HG03442 (cell line): ENCODE measurements at regions not wholly inside any gene's neighbourhood (a gene's known extent, or its start where the extent isn't known, plus 50 kb on each side); places are given as distances from the start of the nearest gene placed in this dataset.
"Not testable (repeated sequence)": the region's sequence is repeated elsewhere in the genome, so short reads cannot be mapped to it uniquely, and the experiment has no call there.

ENCODE experiments used
- ATAC-seq: cut with Tn5 transposase; IDR thresholded peaks from one replicate; pipeline ENCODE4 v1.9.1; 2021; ENCODE audit warnings: mild to moderate bottlenecking, moderate library complexity; ENCODE audit not compliant: unreplicated experiment

- no peak for ATAC-seq
Measured at GRCh38 chr7:68200051-68200670, 1203.5 kb downstream of the TYW1 start.

DNA sequence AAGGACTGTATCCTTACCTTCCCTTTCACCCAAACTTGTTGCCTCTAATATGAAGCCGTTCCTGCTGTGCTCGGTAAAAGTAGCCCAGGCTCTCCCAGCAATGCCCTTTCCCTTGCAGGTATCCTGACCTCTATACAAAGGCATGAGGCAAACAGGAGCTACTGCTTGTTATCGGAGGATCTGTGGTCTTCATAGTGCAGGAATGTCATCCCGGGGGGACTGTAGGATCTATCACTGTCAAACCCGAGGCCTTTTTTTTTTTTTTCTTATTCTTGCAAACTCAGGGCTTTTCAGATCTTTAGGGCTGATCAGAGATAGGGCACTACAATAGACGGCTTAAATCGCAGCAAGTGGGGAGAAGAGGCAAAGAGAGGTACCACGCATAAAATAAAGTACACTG, 1206.6 kb downstream of the TYW1 start:
- no peak for ATAC-seq

DNA sequence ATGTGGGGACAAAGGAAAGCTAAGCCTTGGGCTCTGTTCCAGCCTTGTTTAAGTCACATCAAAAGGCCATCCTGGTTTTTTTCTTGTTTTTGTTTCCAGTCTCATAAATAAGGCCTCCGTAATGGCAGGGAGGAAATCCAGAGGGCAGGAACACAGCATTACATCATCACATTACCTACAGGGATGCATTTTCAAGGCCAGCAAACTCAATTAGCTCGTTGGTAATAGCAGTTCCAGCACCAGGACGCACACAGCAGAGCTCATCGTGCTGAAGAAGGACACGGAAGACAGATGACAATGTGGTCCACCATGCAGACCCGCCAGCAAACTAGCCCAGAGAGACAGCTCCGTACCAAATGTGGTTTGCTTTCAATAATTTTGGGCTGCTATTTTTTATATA, 1209.2 kb downstream of the TYW1 start:
- no peak for ATAC-seq

- no peak for ATAC-seq
Measured at GRCh38 chr7:68206946-68207485, 1210.4 kb downstream of the TYW1 start.

DNA sequence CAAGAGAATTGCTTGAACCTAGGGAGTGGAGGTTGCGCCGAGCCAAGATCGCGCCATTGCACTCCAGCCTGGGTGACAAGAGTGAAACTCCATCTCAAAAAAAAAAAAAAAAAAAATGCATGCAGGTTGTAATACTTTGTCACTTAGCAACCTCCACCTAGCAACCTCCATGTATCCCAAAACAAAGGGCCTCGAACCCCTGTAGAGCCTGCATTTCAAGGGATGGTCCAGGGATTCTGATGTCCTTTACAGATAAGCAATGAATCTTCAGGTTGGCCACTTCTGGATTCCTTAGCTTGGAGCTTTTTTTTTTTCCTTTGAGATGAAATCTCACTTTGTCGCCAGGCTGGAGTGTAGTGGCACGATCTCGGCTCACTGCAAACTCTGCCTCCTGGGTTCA, 1211.0 kb downstream of the TYW1 start:
- ATAC-seq, result no peak

- no peak for ATAC-seq
Measured at GRCh38 chr7:68209486-68209885, 1212.9 kb downstream of the TYW1 start.

DNA sequence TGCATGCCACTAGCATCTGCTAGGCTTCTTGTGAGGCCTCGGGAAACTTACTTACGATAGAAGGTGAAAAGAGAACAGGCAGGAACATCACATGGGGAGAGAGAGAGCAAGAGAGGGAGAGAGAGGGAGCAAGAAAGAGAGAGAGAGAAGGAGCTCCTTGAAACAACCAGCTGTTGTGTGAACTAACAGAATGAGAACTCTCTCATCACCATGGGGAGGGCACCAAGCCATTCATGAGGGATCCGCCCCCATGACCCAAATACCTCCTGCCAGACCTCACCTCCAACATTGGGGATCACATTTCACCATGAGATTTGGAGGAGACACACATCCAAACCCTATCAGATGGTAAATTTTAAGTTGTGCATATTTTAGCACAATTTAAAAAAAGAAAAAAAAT, 1217.2 kb downstream of the TYW1 start:
- no peak for ATAC-seq

- ATAC-seq, result no peak
Measured at GRCh38 chr7:68216051-68216450, 1219.4 kb downstream of the TYW1 start.

DNA sequence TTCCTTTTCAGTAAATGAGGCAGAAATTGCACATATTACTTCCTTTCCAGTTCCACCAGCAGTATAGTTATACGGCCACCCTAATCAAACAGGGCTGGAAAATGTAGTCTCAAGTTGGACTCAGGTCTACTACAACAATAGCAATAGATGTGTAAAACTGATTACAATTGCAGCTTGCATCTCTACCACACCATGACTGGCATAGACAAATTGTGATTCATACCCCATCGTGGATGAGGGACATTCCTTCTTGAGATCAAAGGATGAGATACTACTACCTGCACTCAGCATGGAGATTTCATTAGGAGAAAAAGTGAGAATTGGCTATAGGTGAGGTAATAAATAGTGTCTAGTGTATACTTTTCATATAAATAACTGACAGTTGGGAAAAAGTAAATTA, 1220.8 kb downstream of the TYW1 start:
- no peak for ATAC-seq

DNA sequence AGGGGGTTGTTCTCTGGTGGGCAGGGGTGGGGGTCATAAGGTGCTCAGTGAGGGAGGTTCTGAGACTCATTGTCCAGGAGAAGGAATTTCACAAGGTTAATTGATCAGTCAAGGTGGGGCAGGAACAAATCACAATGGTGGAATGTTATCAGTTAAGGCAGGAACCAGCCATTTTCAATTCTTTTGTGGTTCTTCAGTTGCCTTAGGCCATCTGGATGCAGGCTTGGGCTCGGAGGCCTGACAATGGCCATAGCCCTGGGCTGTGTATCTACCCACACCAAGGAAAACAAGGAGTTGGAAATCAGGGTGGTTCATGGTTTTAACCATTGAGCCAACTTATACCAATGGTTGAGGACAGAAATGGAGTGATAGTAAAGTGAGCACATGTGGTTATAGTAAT, 1221.8 kb downstream of the TYW1 start:
- ATAC-seq, result no peak

GRCh38 chr7:68222311-68222710, 1225.7 kb downstream of the TYW1 start:
- ATAC-seq, result no peak

DNA sequence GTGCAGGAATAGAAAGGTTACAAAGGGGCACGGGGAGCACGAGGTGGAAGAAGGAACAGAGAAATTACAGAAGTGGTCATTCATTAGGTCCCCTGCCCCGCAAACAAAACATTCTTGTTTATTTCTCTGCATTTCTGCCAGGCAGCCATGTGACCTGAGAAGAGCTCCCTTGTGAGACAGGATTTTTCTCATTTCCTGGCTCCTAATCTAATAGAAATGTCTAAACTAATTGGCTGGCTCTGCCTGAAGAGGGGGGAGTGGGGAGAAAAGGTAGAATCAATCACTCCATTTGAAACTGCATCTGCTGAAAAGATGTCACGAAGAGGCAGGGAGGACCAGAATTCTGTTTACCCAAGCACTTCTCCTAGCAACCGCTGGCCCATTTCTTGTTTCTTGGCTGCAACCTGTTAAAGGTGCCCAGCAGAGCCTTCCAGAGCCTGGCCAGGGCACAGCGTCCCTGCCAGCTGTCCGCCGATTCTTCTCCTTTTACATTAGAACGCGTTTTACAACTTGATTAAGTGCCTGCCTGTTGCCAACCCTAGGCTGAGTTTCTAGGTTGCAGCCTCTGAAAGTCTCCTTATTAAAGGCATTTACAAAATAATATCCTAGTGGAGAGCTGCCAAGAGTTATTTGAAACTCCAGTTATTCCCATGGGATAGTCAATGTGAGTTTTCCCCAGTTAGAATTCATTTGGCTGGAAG, 1227.6 kb downstream of the TYW1 start:
- no peak for ATAC-seq

- ATAC-seq, result not testable (repeated sequence)
Measured at GRCh38 chr7:68231011-68231410, 1234.4 kb downstream of the TYW1 start.

- ATAC-seq, result no peak
Measured at GRCh38 chr7:68235937-68236336, 1239.3 kb downstream of the TYW1 start.

GRCh38 chr7:68238204-68238805, 1241.7 kb downstream of the TYW1 start:
- ATAC-seq, result no peak

- ATAC-seq, result no peak
Measured at GRCh38 chr7:68243128-68243527, 1246.5 kb downstream of the TYW1 start.

DNA sequence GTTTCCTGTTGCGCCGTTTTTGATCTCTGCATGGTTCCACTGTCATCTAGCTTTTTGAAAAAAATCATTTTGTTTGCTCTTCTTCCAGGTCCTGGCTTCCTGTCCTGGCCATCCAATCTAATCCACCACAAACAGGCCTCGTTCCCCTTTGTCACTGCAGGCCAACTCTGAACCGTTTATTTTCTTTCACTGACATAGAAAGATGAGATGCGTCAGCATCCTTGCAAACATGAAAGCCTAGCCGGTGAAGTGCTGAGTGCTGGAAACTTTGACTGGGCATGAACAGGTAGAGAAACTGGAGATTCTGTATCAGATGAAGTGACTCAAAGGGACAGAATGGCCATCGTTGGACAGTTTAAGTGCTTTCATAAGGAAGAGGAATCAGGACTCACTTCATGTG, 1247.8 kb downstream of the TYW1 start:
- no peak for ATAC-seq

- no peak for ATAC-seq
Measured at GRCh38 chr7:68245688-68246087, 1249.1 kb downstream of the TYW1 start.

DNA sequence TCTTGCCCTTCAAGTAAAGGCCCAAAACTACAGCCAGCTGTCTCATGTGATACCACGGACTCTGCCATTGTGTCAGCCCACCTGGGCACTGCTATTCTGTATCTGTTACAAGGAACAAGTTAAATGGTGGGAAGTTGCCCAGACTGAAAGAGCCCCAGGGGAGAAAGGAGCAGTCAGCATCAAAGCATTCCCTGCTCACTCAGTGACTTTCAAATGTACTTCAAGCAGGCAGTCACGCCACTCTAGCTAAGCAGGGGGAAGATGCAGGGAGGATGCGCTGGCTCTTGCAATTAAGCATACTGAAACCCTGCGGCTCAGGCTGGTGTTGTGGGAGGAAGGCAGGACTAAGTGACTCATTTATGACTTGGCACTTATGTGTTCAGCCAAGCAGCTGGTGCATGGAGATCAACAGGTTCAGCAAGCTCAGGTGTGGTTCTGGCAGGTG, 1249.6 kb downstream of the TYW1 start:
- no peak for ATAC-seq

DNA sequence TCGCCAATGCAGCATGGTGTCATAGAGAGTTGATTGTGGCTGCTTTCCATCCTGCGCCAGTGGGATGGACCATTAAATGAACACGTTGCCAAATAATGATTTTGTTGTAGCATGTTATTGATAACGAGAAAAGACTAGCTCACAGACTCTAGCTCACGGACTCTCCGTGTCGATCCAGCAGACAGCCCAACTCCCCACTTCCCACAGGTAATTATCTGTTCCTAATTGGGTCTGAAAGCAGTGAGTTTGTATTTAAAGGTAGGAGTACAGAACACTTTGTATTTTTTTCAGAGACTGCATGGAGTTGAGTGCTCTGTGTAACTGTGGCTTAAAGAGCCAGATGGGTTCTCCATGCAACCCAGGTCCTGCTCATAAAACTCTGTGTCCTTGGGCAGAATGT, 1250.5 kb downstream of the TYW1 start:
- ATAC-seq, result no peak

DNA sequence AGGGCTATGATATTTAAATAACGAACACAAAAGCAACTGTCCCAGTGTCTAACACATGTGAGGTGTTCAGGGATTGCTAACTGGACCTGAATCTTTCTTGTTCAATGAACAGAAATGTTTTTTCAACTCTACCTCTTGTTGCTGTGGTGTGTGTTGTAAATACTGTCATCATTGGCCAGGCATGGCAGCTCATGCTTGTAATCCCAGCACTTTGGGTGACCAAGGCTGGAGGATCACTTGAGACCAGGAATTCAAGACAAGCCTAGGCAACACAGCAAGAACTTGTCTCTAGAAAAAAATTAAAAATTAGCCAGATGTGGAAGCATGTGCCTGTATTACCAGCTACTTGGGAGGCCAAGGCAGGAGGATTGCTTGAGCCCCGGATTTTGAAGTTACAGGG, 1250.9 kb downstream of the TYW1 start:
- ATAC-seq, result no peak

GRCh38 chr7:68248973-68249372, 1252.3 kb downstream of the TYW1 start:
- ATAC-seq, result no peak
